Ishikawa (cell line): ENCODE measurements at regions not wholly inside any gene's neighbourhood (a gene's known extent, or its start where the extent isn't known, plus 50 kb on each side); places are given as distances from the start of the nearest gene placed in this dataset.

Experiments used
- EP300 ChIP-seq: IDR thresholded peaks from 2 replicates; pipeline ENCODE4 v1.6.1; 2012; ENCODE audit warnings: borderline replicate concordance
- FOXM1 ChIP-seq: IDR thresholded peaks from 2 replicates; pipeline ENCODE4 v1.6.1; 2012; ENCODE audit warnings: low read depth, borderline replicate concordance
- NFIC ChIP-seq: IDR thresholded peaks from 2 replicates; pipeline ENCODE4 v1.6.1; 2012
- YY1 ChIP-seq: IDR thresholded peaks from 2 replicates; pipeline ENCODE4 v1.6.1; 2012; ENCODE audit warnings: low read depth

GRCh38 chr3:31425401-31425800 is 107.3 kb upstream of the STT3B start:
- TF ChIP-seq NFIC (no peak), YY1 (no peak), EP300 (no peak), FOXM1 (no peak)
